WERI-Rb-1 (cell line): ENCODE measurements at regions not wholly inside any gene's neighbourhood (a gene's known extent, or its start where the extent isn't known, plus 50 kb on each side); places are given as distances from the start of the nearest gene placed in this dataset.

Source experiments
- DNase-seq: peaks from one replicate; pipeline ENCODE4 v3.0.0-alpha.2; 2020
- H3K27ac ChIP-seq: fragments of 250-450 bp; sonication (Bioruptor Pico); 2 replicates; pipeline ENCODE4 v1.5.1; 2020; ENCODE audit warnings: mild to moderate bottlenecking, moderate library complexity
- H3K27me3 ChIP-seq: fragments of 250-450 bp; sonication (Bioruptor Pico); 2 replicates; pipeline ENCODE4 v1.5.1; 2021; ENCODE audit warnings: mild to moderate bottlenecking, low read depth, moderate library complexity; ENCODE audit not compliant: insufficient read depth, severe bottlenecking
- H3K36me3 ChIP-seq: fragments of 250-450 bp; sonication (Bioruptor Pico); 2 replicates; pipeline ENCODE4 v1.5.1; 2020; ENCODE audit warnings: mild to moderate bottlenecking, moderate library complexity
- H3K4me3 ChIP-seq: 2 replicates; pipeline ENCODE4 v1.5.1; 2011; ENCODE audit warnings: low read depth, mild to moderate bottlenecking, control low read depth, low read length
- H3K9me3 ChIP-seq: fragments of 250-450 bp; sonication (Bioruptor Pico); 2 replicates; pipeline ENCODE4 v1.5.1; 2021; ENCODE audit warnings: mild to moderate bottlenecking, moderate library complexity; ENCODE audit not compliant: severe bottlenecking
- CTCF ChIP-seq: IDR thresholded peaks from 2 replicates; pipeline ENCODE4 v1.5.1; 2011; ENCODE audit warnings: low read depth, mild to moderate bottlenecking, control low read depth, inconsistent platforms, low read length

DNA sequence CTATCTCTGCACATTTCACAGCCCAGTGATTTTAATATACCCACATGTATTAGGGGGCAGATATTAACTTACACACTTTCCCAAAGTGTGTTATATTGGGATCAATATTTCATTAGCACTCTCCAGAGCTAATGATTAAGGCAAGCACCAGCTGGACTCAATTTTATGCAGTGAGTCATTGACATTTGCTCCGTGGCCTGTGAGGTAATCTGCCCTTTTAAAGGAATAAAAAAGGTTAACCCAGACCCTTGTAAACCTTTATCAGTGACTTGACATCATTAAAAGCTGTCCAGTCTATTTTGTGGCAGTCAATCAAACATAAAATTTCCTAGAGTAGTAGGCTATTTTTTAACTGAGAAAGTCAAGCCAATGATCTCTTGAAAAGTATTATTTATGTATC is 1870.4 kb upstream of the CELF4 start:
- H3K36me3 ChIP-seq: no peaks in the 10 kb centered on the region
- no peak overlapping the region for H3K4me3 ChIP-seq
- no peak for DNase-seq
- H3K9me3 ChIP-seq: no peaks in the 10 kb centered on the region
- TF ChIP-seq CTCF: no peak
- H3K27ac ChIP-seq: no peak overlapping the region
- no peaks in the 10 kb centered on the region for H3K27me3 ChIP-seq

- H3K4me3 ChIP-seq: no peak overlapping the region
- no peak overlapping the region for H3K27ac ChIP-seq
- no peaks in the 10 kb centered on the region for H3K36me3 ChIP-seq
- no peak for DNase-seq
- no peaks in the 10 kb centered on the region for H3K27me3 ChIP-seq
- TF ChIP-seq CTCF: no peak
- no peaks in the 10 kb centered on the region for H3K9me3 ChIP-seq
These were observed 1869.6 kb upstream of the CELF4 start for GRCh38 chr18:39435209-39435608.

- no peak overlapping the region for H3K4me3 ChIP-seq
- no peak for DNase-seq
- H3K27me3 ChIP-seq: no peaks in the 10 kb centered on the region
- TF ChIP-seq CTCF: no peak
- no peaks in the 10 kb centered on the region for H3K9me3 ChIP-seq
- no peak overlapping the region for H3K27ac ChIP-seq
- no peaks in the 10 kb centered on the region for H3K36me3 ChIP-seq
These were observed 1868.8 kb upstream of the CELF4 start for GRCh38 chr18:39434223-39434920.

DNA sequence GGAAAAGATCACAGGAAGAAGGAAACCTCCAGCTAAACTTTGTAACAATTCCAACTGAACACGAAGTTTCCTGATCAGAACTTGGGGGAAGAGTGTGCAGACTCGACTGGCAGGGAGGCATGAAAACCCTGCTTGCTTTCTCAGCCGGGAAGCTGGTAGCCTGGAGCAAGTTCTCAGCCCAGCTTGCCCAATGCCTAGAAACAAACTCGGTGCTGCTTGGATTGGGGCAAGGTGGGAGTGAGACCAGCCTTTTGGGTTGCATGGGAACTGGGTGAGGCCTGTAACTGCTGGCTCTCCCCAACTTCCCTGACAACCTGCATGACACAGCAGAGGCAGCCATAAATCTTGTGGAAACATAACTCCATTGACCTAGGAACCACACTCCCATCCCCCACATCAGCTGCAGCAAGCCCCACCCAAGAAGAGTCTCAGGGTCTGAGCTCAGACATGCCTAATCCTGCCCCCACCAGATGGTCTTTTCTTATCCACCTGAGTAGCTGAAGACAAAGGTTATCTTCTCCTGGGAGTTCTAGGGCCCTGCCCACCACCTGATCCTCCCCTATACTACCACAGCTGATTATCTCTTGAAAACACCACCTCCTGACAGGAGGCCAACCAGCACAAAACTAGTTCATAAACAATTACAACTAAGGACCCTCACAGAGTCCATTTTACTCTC is 1859.7 kb upstream of the CELF4 start:
- H3K4me3 ChIP-seq: no peak overlapping the region
- peak; percentile 67 for DNase-seq

GRCh38 chr18:39424261-39424660 is 1858.7 kb upstream of the CELF4 start:
- H3K9me3 ChIP-seq: peaks cover 5% of the 10 kb centered on the region
- TF ChIP-seq CTCF: no peak
- H3K27me3 ChIP-seq: no peaks in the 10 kb centered on the region
- no peaks in the 10 kb centered on the region for H3K36me3 ChIP-seq
- DNase-seq: no peak
- H3K27ac ChIP-seq: no peak overlapping the region
- no peak overlapping the region for H3K4me3 ChIP-seq

More for the DNA sequence above, 1859.7 kb upstream of the CELF4 start:
- peak overlapping the region; percentile 34; the same call in 1 of the 2 replicates for H3K27ac ChIP-seq
- H3K9me3 ChIP-seq: peaks cover 5% of the 10 kb centered on the region
- TF ChIP-seq CTCF: no peak
- no peaks in the 10 kb centered on the region for H3K27me3 ChIP-seq
- no peaks in the 10 kb centered on the region for H3K36me3 ChIP-seq
